CD4-positive, alpha-beta T cell (primary cell): ENCODE measurements at regions not wholly inside any gene's neighbourhood (a gene's known extent, or its start where the extent isn't known, plus 50 kb on each side); places are given as distances from the start of the nearest gene placed in this dataset.

Experiments
- ATAC-seq: fragments of 200-7000 bp; cut with Tn5 transposase; one replicate; pipeline ENCODE4 v1.10.0; 2022; ENCODE audit warnings: mild to moderate bottlenecking; ENCODE audit not compliant: poor library complexity
- CTCF ChIA-PET: fragments of 350-600 bp; sonication (Branson Sonifier 250); formaldehyde crosslinking; loops from one replicate; lab custom pipeline; 2021; ENCODE audit warnings: antibody characterized with exemption, inconsistent platforms; lab: Charles Lee
- POLR2A ChIA-PET: fragments of 350-600 bp; sonication (Branson Sonifier 250); formaldehyde crosslinking; loops from one replicate; lab custom pipeline; 2021; ENCODE audit warnings: antibody characterized with exemption, inconsistent platforms; lab: Charles Lee
- DNase-seq, 14 experiments: peaks; one replicate each; pipeline ENCODE4 v3.0.0-alpha.2; 2013 to 2020; ENCODE audit warnings: mixed read lengths in 2 of 14
- H3K27ac ChIP-seq, 2 donors: one replicate each; pipeline versions ENCODE4 v1.5.1 to v1.7.0; 2013; ENCODE audit warnings: low read length in 2 of 2, low read depth in 1 of 2, mild to moderate bottlenecking in 1 of 2
- H3K27me3 ChIP-seq, 2 experiments: 1 replicate in 1 of 2; 2 replicates in 1 of 2; pipeline versions ENCODE4 v1.6.1 to v1.7.0; 2013; ENCODE audit warnings: low read length in 2 of 2, control low read depth in 1 of 2, mild to moderate bottlenecking in 1 of 2, moderate library complexity in 1 of 2; ENCODE audit not compliant: insufficient read depth in 2 of 2, control insufficient read depth in 1 of 2
- H3K36me3 ChIP-seq: one replicate; pipeline ENCODE4 v1.6.1; 2013; ENCODE audit warnings: low read length, control low read depth; ENCODE audit not compliant: insufficient read depth
- H3K4me1 ChIP-seq: one replicate; pipeline ENCODE4 v1.6.1; 2013; ENCODE audit warnings: low read length, control low read depth; ENCODE audit not compliant: insufficient read depth
- H3K4me3 ChIP-seq: one replicate; pipeline ENCODE4 v1.5.1; 2013; ENCODE audit warnings: mild to moderate bottlenecking, low read length, moderate library complexity
- H3K9me3 ChIP-seq, 2 experiments: 1 replicate in 1 of 2; 2 replicates in 1 of 2; pipeline versions ENCODE4 v1.6.1 to v1.7.0; 2013; ENCODE audit warnings: low read length in 2 of 2, mild to moderate bottlenecking in 2 of 2, control low read depth in 1 of 2, moderate library complexity in 1 of 2; ENCODE audit not compliant: control insufficient read depth in 1 of 2, insufficient read depth in 1 of 2
- H3K27ac Mint-ChIP-seq: one replicate; pipeline ENCODE4 v1.8.0; 2020; ENCODE audit warnings: mixed read lengths
- H3K27me3 Mint-ChIP-seq: one replicate; pipeline ENCODE4 v1.8.0; 2021; ENCODE audit warnings: mixed read lengths
- H3K36me3 Mint-ChIP-seq: one replicate; pipeline ENCODE4 v1.8.0; 2021; ENCODE audit warnings: low read depth, mixed read lengths
- H3K4me1 Mint-ChIP-seq: one replicate; pipeline ENCODE4 v1.8.0; 2021; ENCODE audit warnings: low read depth, mixed read lengths
- H3K4me3 Mint-ChIP-seq: one replicate; pipeline ENCODE4 v1.8.0; 2020; ENCODE audit warnings: mild to moderate bottlenecking, mixed read lengths
- H3K9me3 Mint-ChIP-seq: one replicate; pipeline ENCODE4 v1.8.0; 2020; ENCODE audit warnings: mixed read lengths
- intact Hi-C, 2 experiments: fragments of 100-400 bp; cut with DNase I in 1 of 2; cut with micrococcal nuclease in 1 of 2; formaldehyde crosslinking; loops; one replicate each; pipeline versions ENCODE4 v1.15.1 to v1.9.0; 2023 to 2025; cut with DNase I, micrococcal nuclease
- TF ChIP-seq, protein P1 (sequence below): fragments of 200-600 bp; IDR thresholded peaks from one replicate; pipeline ENCODE4 v1.8.0; 2022; ENCODE audit warnings: antibody characterized with exemption, mild to moderate bottlenecking

GRCh38 chr17:13355054-13355453 lies 246.7 kb downstream of the HS3ST3A1 start:
- no peaks in the 10 kb centered on the region for H3K4me1 ChIP-seq
- H3K27me3 ChIP-seq, result peaks cover 0 to 4% of the 10 kb centered on the region in 2 experiments
- ATAC-seq (no peak), DNase-seq (no peak)
- no peaks in the 10 kb centered on the region for H3K9me3 ChIP-seq
- Mint-ChIP-seq H3K36me3 (no peaks in the 10 kb centered on the region), H3K27me3 (no peaks in the 10 kb centered on the region), H3K27ac (no peak overlapping the region), H3K4me1 (no peaks in the 10 kb centered on the region), H3K9me3 (no peaks in the 10 kb centered on the region), H3K4me3 (no peak overlapping the region)
- H3K36me3 ChIP-seq, result no peaks in the 10 kb centered on the region
- ChIA-PET POLR2A (no interaction called here), CTCF (no interaction called here)
- intact Hi-C loops, result no loop called here
- TF ChIP-seq, protein P1, sequence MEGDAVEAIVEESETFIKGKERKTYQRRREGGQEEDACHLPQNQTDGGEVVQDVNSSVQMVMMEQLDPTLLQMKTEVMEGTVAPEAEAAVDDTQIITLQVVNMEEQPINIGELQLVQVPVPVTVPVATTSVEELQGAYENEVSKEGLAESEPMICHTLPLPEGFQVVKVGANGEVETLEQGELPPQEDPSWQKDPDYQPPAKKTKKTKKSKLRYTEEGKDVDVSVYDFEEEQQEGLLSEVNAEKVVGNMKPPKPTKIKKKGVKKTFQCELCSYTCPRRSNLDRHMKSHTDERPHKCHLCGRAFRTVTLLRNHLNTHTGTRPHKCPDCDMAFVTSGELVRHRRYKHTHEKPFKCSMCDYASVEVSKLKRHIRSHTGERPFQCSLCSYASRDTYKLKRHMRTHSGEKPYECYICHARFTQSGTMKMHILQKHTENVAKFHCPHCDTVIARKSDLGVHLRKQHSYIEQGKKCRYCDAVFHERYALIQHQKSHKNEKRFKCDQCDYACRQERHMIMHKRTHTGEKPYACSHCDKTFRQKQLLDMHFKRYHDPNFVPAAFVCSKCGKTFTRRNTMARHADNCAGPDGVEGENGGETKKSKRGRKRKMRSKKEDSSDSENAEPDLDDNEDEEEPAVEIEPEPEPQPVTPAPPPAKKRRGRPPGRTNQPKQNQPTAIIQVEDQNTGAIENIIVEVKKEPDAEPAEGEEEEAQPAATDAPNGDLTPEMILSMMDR, result no peak
- H3K27ac ChIP-seq, result no peak overlapping the region
- no peak overlapping the region for H3K4me3 ChIP-seq

- ChIA-PET CTCF (interaction anchor here (1.0 kb wide), 1 partner anchor 10 kb away, joined by 3 read pairs; no protein-coding TSS in a partner anchor), POLR2A (no interaction called here)
- no peaks in the 10 kb centered on the region for H3K36me3 Mint-ChIP-seq
Measured at GRCh38 chr17:13353590-13353989, 248.1 kb downstream of the HS3ST3A1 start.

DNA sequence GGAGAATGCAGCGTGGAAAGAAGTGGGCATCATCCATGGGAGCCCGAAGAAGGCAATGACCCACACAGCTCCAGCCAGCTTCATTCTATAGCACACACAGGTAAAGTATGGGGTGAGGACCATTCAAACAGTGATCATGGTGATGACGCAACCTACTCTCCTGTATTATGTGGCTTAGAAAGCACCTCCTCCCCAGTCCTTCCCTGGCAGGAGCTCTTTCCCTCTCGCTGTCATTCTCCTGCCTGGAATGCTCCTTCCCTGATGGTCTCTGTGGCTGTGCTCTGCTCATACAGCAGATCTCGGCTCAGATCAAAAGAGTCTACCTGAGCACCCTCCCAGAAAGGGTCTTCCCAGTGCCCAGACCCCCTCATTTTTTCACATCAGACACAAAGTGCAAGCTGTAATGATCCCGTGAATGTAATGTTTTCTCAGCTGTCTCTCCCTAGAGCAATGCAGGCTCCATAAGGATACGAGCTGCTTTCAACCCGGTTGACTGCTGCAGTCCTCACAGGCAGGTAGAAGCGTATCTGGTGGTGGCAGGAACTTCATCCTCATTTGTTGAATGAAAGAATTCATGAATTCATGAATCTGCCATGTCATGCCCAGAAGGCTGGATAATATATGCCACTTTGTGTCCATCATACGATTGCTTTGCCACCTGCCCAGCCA lies 248.8 kb downstream of the HS3ST3A1 start:
- H3K9me3 Mint-ChIP-seq, result no peaks in the 10 kb centered on the region
- POLR2A ChIA-PET, result no interaction called here

More at GRCh38 chr17:13353590-13353989, 248.1 kb downstream of the HS3ST3A1 start:
- Histone ChIP-seq H3K36me3 (no peaks in the 10 kb centered on the region), H3K4me1 (no peaks in the 10 kb centered on the region), H3K4me3 (no peak overlapping the region), H3K27ac (no peak overlapping the region), H3K9me3 (no peaks in the 10 kb centered on the region), H3K27me3 (peaks cover 0 to 4% of the 10 kb centered on the region in 2 experiments)
- H3K4me3 Mint-ChIP-seq, result no peak overlapping the region
- H3K27me3 Mint-ChIP-seq, result no peaks in the 10 kb centered on the region
- DNase-seq, result no peak
- H3K4me1 Mint-ChIP-seq, result no peaks in the 10 kb centered on the region
- ATAC-seq, result no peak
- intact Hi-C loops, result no loop called here
- no peaks in the 10 kb centered on the region for H3K9me3 Mint-ChIP-seq
- TF ChIP-seq, protein P1, result no peak
- no peak overlapping the region for H3K27ac Mint-ChIP-seq

More for the DNA sequence above, 248.8 kb downstream of the HS3ST3A1 start:
- TF ChIP-seq, protein P1, result no peak
- H3K4me1 ChIP-seq, result no peaks in the 10 kb centered on the region
- no peak overlapping the region for H3K27ac Mint-ChIP-seq
- DNase-seq (no peak), ATAC-seq (no peak)
- H3K4me3 ChIP-seq, result no peak overlapping the region
- H3K27me3 Mint-ChIP-seq, result no peaks in the 10 kb centered on the region
- no peaks in the 10 kb centered on the region for H3K9me3 ChIP-seq
- no peaks in the 10 kb centered on the region for H3K4me1 Mint-ChIP-seq
- H3K36me3 Mint-ChIP-seq, result no peaks in the 10 kb centered on the region
- H3K36me3 ChIP-seq, result no peaks in the 10 kb centered on the region
- intact Hi-C loops, result no loop called here
- H3K27me3 ChIP-seq, result peaks cover 0 to 4% of the 10 kb centered on the region in 2 experiments
- H3K4me3 Mint-ChIP-seq, result no peak overlapping the region
- H3K27ac ChIP-seq, result no peak overlapping the region
- CTCF ChIA-PET, result interaction anchor here (1.0 kb wide), 1 partner anchor 11 kb away, joined by 3 read pairs; no protein-coding TSS in a partner anchor
